ENCODE measurements at regions not wholly inside any gene's neighbourhood (a gene's known extent, or its start where the extent isn't known, plus 50 kb on each side); places are given as distances from the start of the nearest gene placed in this dataset.

DNA sequence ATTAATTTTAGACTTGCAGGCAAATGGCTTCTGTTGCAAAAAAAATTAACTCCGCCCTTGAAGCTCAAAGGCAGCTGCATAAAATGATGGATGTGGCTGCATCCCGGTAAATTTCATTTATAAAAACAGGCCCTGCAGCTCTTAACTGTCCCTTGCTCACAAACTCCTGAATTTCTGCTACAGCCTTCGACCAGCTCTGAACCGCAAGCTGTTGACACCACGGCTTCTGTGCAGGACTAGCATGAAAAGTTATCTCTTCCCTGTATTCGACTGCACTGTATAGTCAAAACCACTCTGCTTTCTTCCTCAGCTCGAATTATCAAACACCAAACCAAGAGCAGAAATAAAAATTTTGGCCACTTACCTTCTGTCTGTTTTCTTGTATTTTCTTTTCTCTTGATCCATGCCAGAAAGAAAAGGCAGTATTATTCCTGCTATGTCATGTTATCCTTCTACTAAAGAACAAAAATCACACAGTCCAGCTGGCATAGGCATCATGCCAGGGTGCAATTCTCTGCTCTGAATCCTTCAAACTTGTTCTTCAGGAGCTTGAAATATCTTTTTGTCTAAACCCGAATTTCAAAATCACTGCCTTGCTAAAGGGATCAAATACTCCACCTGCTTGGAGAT, 195.5 kb upstream of the NCAM2 start:
- Histone ChIP-seq H3K9me3 (ENCODE audit: control insufficient read depth, low read depth, low read length) (no peaks in the 10 kb centered on the region), H3K27ac (ENCODE audit: low read length) (no peak overlapping the region), H3K36me3 (ENCODE audit: control insufficient read depth, insufficient read depth, low read length) (no peaks in the 10 kb centered on the region), H3K4me1 (ENCODE audit: control insufficient read depth, insufficient read depth, low read length) (no peaks in the 10 kb centered on the region), H3K4me3 (ENCODE audit: low read length) (no peak overlapping the region), H3K27me3 (ENCODE audit: control insufficient read depth, insufficient read depth, low read length) (no peaks in the 10 kb centered on the region)
- no peak for DNase-seq
- WGBS (ENCODE audit: insufficient coverage, low lambda C conversion rate) = no CpG with 5 or more reads among the region's 8 CpGs

GRCh38 chr21:20811702-20812101, 186.5 kb upstream of the NCAM2 start:
- Histone ChIP-seq H3K27me3 (ENCODE audit: control insufficient read depth, insufficient read depth, low read length) (no peaks in the 10 kb centered on the region), H3K36me3 (ENCODE audit: control insufficient read depth, insufficient read depth, low read length) (no peaks in the 10 kb centered on the region), H3K4me1 (ENCODE audit: control insufficient read depth, insufficient read depth, low read length) (no peaks in the 10 kb centered on the region), H3K4me3 (ENCODE audit: low read length) (no peak overlapping the region), H3K9me3 (ENCODE audit: control insufficient read depth, low read depth, low read length) (no peaks in the 10 kb centered on the region), H3K27ac (ENCODE audit: low read length) (no peak overlapping the region)
- 96% methylated on average over 3 of the region's 6 CpGs for WGBS (ENCODE audit: insufficient coverage, low lambda C conversion rate)
- DNase-seq = no peak

GRCh38 chr21:20814090-20814489, 184.1 kb upstream of the NCAM2 start:
- Histone ChIP-seq H3K27me3 (ENCODE audit: control insufficient read depth, insufficient read depth, low read length) (no peaks in the 10 kb centered on the region), H3K36me3 (ENCODE audit: control insufficient read depth, insufficient read depth, low read length) (no peaks in the 10 kb centered on the region), H3K27ac (ENCODE audit: low read length) (no peak overlapping the region), H3K9me3 (ENCODE audit: control insufficient read depth, low read depth, low read length) (no peaks in the 10 kb centered on the region), H3K4me1 (ENCODE audit: control insufficient read depth, insufficient read depth, low read length) (no peaks in the 10 kb centered on the region), H3K4me3 (ENCODE audit: low read length) (no peak overlapping the region)
- DNase-seq = no peak
- 79% methylated on average over 1 of the region's 1 CpG for WGBS (ENCODE audit: insufficient coverage, low lambda C conversion rate)

GRCh38 chr21:20822666-20823065, 175.5 kb upstream of the NCAM2 start:
- Histone ChIP-seq H3K9me3 (ENCODE audit: control insufficient read depth, low read depth, low read length) (no peaks in the 10 kb centered on the region), H3K4me3 (ENCODE audit: low read length) (no peak overlapping the region), H3K27ac (ENCODE audit: low read length) (no peak overlapping the region), H3K36me3 (ENCODE audit: control insufficient read depth, insufficient read depth, low read length) (no peaks in the 10 kb centered on the region), H3K4me1 (ENCODE audit: control insufficient read depth, insufficient read depth, low read length) (no peaks in the 10 kb centered on the region), H3K27me3 (ENCODE audit: control insufficient read depth, insufficient read depth, low read length) (no peaks in the 10 kb centered on the region)
- DNase-seq = no peak
- no CpG with 5 or more reads among the region's 2 CpGs for WGBS (ENCODE audit: insufficient coverage, low lambda C conversion rate)

DNA sequence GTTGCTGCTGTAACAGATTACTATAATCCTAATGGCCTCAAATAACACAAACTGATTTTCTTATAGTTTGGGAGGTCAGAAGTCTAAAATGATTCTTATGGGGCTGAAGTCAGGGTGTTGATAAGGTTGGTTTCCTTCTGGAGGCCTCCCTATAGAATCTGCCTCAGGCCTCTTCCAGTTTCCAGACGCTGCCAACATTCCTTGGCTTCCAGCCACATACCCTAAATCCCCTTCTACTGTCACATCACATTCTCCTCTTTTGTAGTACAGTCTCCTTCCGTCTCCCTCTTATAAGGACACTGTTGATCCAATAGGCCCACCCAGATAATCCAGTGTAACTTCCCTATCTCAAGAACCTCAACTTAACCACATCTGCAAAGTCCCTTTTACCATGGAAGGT, 145.3 kb upstream of the NCAM2 start:
- no peak for DNase-seq
- Histone ChIP-seq H3K4me3 (ENCODE audit: low read length) (no peak overlapping the region), H3K4me1 (ENCODE audit: control insufficient read depth, insufficient read depth, low read length) (no peaks in the 10 kb centered on the region), H3K27ac (ENCODE audit: low read length) (no peak overlapping the region), H3K27me3 (ENCODE audit: control insufficient read depth, insufficient read depth, low read length) (no peaks in the 10 kb centered on the region), H3K9me3 (ENCODE audit: control insufficient read depth, low read depth, low read length) (no peaks in the 10 kb centered on the region), H3K36me3 (ENCODE audit: control insufficient read depth, insufficient read depth, low read length) (no peaks in the 10 kb centered on the region)
- WGBS (ENCODE audit: insufficient coverage, low lambda C conversion rate) = 0% methylated on average over 1 of the region's 2 CpGs

DNA sequence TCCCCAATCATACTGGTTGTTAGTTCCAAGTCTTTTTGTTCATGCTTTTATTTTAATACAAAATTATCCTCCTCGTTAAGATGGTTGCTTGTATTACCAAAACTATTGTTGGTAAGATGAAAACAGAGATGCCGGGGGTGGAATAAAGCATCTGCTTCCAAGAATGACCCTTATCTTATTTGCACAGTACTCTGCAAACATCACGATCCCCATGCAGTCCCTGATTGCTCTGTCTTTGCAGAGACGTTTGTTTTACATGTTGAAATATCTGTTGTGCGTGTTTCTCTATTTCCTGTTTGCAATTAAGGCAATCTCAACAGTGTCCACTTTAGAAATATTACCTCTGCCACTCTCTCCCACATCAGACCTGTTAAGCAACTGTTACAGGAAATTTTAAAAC, 141.3 kb upstream of the NCAM2 start:
- no peak overlapping the region for H3K27ac ChIP-seq (ENCODE audit: low read length)
- no peaks in the 10 kb centered on the region for H3K4me1 ChIP-seq (ENCODE audit: control insufficient read depth, insufficient read depth, low read length)
- WGBS (ENCODE audit: insufficient coverage, low lambda C conversion rate) = 20% methylated on average over 1 of the region's 5 CpGs
- no peak for DNase-seq
- no peaks in the 10 kb centered on the region for H3K9me3 ChIP-seq (ENCODE audit: control insufficient read depth, low read depth, low read length)
- no peaks in the 10 kb centered on the region for H3K36me3 ChIP-seq (ENCODE audit: control insufficient read depth, insufficient read depth, low read length)
- H3K27me3 ChIP-seq (ENCODE audit: control insufficient read depth, insufficient read depth, low read length) = no peaks in the 10 kb centered on the region
- no peak overlapping the region for H3K4me3 ChIP-seq (ENCODE audit: low read length)

DNA sequence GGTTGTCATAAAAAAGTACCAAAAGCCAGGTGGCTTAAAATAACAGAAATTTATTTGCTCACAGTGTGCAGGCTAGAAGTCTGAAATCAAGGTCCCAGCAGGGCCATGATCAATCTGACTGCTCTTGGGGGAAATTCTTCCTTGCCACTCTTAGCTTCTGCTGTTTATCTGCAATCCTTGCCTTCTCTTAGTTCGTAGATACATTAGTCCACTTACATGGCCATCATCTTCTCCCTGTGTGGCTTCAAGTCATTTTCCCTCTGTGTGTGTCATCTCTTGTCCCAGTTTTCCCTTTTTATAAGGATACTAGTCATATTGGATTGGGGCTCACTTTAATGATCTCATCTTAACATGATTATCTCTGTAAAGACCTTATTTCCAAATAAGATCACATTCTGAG, 124.0 kb upstream of the NCAM2 start:
- 80% methylated on average over 1 of the region's 1 CpG for whole genome bisulfite sequencing (ENCODE audit: insufficient coverage, low lambda C conversion rate)
- Histone ChIP-seq H3K27me3 (ENCODE audit: control insufficient read depth, insufficient read depth, low read length) (no peaks in the 10 kb centered on the region), H3K36me3 (ENCODE audit: control insufficient read depth, insufficient read depth, low read length) (no peaks in the 10 kb centered on the region), H3K4me3 (ENCODE audit: low read length) (no peak overlapping the region), H3K9me3 (ENCODE audit: control insufficient read depth, low read depth, low read length) (no peaks in the 10 kb centered on the region), H3K4me1 (ENCODE audit: control insufficient read depth, insufficient read depth, low read length) (no peaks in the 10 kb centered on the region), H3K27ac (ENCODE audit: low read length) (no peak overlapping the region)
- no peak for DNase-seq

DNA sequence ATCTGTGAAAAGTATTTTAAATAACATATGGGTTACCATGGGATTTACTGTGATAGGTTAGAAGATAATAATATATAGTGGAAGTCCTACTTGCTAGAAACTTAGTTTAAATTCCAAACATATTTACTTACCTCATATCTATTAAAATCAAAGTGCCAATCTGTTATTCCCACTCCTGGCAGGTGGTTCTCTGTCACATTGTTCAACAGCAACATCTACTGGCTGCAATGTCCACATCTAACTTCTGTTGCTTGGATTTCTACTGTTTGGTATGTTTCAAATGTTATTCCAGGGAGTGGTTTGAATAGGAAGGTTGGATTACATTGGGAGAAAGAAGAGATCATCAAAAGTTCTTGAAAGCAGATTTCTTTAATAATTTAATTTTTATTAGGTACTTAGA, 122.5 kb upstream of the NCAM2 start:
- Histone ChIP-seq H3K4me1 (ENCODE audit: control insufficient read depth, insufficient read depth, low read length) (no peaks in the 10 kb centered on the region), H3K27me3 (ENCODE audit: control insufficient read depth, insufficient read depth, low read length) (no peaks in the 10 kb centered on the region), H3K9me3 (ENCODE audit: control insufficient read depth, low read depth, low read length) (no peaks in the 10 kb centered on the region), H3K27ac (ENCODE audit: low read length) (no peak overlapping the region), H3K4me3 (ENCODE audit: low read length) (no peak overlapping the region), H3K36me3 (ENCODE audit: control insufficient read depth, insufficient read depth, low read length) (no peaks in the 10 kb centered on the region)
- no peak for DNase-seq

DNA sequence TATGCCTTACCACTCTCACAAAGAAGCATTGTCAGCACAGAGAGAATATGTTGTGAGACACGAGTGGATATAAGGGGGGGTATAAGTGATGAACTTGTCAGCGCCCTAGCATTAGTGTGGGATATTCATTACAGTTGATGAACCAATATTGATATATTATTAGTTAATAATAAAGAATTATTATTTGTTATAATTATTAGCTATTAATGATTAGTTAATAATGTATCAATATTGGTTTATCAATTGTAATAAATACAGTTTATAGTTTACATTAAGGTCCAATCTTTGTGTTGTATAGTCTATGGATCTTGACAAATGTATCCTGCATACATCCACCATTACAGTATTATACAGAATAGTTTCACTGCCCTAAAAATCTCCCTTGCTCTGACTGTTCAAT, 120.2 kb upstream of the NCAM2 start:
- H3K36me3 ChIP-seq (ENCODE audit: control insufficient read depth, insufficient read depth, low read length) = no peaks in the 10 kb centered on the region
- no peak overlapping the region for H3K4me3 ChIP-seq (ENCODE audit: low read length)
- no peak overlapping the region for H3K27ac ChIP-seq (ENCODE audit: low read length)
- no CpG with 5 or more reads among the region's 2 CpGs for WGBS (ENCODE audit: insufficient coverage, low lambda C conversion rate)
- DNase-seq = no peak
- no peaks in the 10 kb centered on the region for H3K27me3 ChIP-seq (ENCODE audit: control insufficient read depth, insufficient read depth, low read length)
- H3K4me1 ChIP-seq (ENCODE audit: control insufficient read depth, insufficient read depth, low read length) = no peaks in the 10 kb centered on the region
- no peaks in the 10 kb centered on the region for H3K9me3 ChIP-seq (ENCODE audit: control insufficient read depth, low read depth, low read length)

- Histone ChIP-seq H3K4me1 (ENCODE audit: control insufficient read depth, insufficient read depth, low read length) (no peaks in the 10 kb centered on the region), H3K27ac (ENCODE audit: low read length) (no peak overlapping the region), H3K27me3 (ENCODE audit: control insufficient read depth, insufficient read depth, low read length) (no peaks in the 10 kb centered on the region), H3K4me3 (ENCODE audit: low read length) (no peak overlapping the region), H3K9me3 (ENCODE audit: control insufficient read depth, low read depth, low read length) (no peaks in the 10 kb centered on the region), H3K36me3 (ENCODE audit: control insufficient read depth, insufficient read depth, low read length) (no peaks in the 10 kb centered on the region)
- DNase-seq = peak; percentile 6 to 9
- 57% methylated on average over 6 of the region's 9 CpGs for WGBS (ENCODE audit: insufficient coverage, low lambda C conversion rate)
Measured at GRCh38 chr21:20882462-20883407, 115.5 kb upstream of the NCAM2 start.

DNA sequence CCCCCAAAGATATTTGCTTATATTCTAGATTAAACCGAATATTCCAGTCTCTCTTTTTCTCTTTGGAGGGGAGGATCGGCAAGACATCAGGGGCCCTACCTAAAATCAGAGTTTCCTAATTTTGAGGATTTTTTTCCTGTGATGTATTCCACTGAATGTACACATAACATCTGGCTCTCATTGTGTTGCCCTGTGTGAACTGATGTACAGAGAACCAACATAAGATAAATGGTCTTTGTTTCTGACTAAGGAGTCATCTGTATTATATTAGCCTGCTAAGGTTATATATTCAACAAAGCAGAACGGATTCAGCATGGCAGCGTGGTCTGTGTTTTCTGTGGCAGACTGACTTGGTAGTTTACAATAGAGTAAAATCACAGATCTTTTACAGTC, 114.8 kb upstream of the NCAM2 start:
- Histone ChIP-seq H3K27me3 (ENCODE audit: control insufficient read depth, insufficient read depth, low read length) (no peaks in the 10 kb centered on the region), H3K36me3 (ENCODE audit: control insufficient read depth, insufficient read depth, low read length) (no peaks in the 10 kb centered on the region), H3K4me3 (ENCODE audit: low read length) (no peak overlapping the region), H3K27ac (ENCODE audit: low read length) (no peak overlapping the region), H3K9me3 (ENCODE audit: control insufficient read depth, low read depth, low read length) (no peaks in the 10 kb centered on the region), H3K4me1 (ENCODE audit: control insufficient read depth, insufficient read depth, low read length) (no peaks in the 10 kb centered on the region)
- WGBS (ENCODE audit: insufficient coverage, low lambda C conversion rate) = no CpG with 5 or more reads among the region's 4 CpGs
- no peak for DNase-seq
